H1 (cell line): ENCODE measurements at regions not wholly inside any gene's neighbourhood (a gene's known extent, or its start where the extent isn't known, plus 50 kb on each side); places are given as distances from the start of the nearest gene placed in this dataset.

Source experiments
- CTCF ChIP-seq, 3 experiments: IDR thresholded peaks; 1 replicate in 2 of 3; 2 replicates in 1 of 3; pipeline versions ENCODE4 v1.5.1 to v1.6.1; 2011; ENCODE audit warnings: low read length in 3 of 3, mild to moderate bottlenecking in 3 of 3, inconsistent platforms in 2 of 3, low read depth in 1 of 3, moderate library complexity in 1 of 3; ENCODE audit not compliant: insufficient read depth in 1 of 3; ENCODE audit errors: control extremely low read depth in 1 of 3
- RBBP5 ChIP-seq: IDR thresholded peaks from 2 replicates; pipeline ENCODE4 v1.7.1; 2012; ENCODE audit warnings: low read depth, mild to moderate bottlenecking, inconsistent platforms, low read length, moderate library complexity, borderline replicate concordance
- SP1 ChIP-seq: IDR thresholded peaks from 2 replicates; pipeline ENCODE4 v1.6.1; 2011; ENCODE audit warnings: low read depth, low read length
- YY1 ChIP-seq: IDR thresholded peaks from 2 replicates; pipeline ENCODE4 v1.6.1; 2011; ENCODE audit warnings: low read depth, mild to moderate bottlenecking, low read length

- TF ChIP-seq CTCF (IDR thresholded peaks at IDR 0.05; ENCODE audit: control extremely low read depth in 1 of 3, insufficient read depth in 1 of 3, low read depth in 1 of 3, low read length in 3 of 3) (no peak), YY1 (no peak), RBBP5 (no peak), SP1 (no peak)
Observed at GRCh38 chr5:93189707-93190120, 391.3 kb downstream of the NR2F1-AS1 start.
